Frontal cortex (tissue), 3 donors: ENCODE measurements at regions not wholly inside any gene's neighbourhood (a gene's known extent, or its start where the extent isn't known, plus 50 kb on each side); places are given as distances from the start of the nearest gene placed in this dataset.
A peak's percentile ranks its signal among the peaks of the same experiment; 100 is the strongest.

Experiments
- DNase-seq, 2 donors: peaks; one replicate each; pipeline ENCODE4 v3.0.0; 2012; ENCODE audit warnings: low spot score in 2 of 2
- FAIRE-seq: peaks from 2 replicates; lab custom pipeline; 2012; peaks lifted over from hg19 to GRCh38; lab: Jason Lieb, UNC
- donor health status: control.
- donor health status: control.
- donor health status: control.

DNA sequence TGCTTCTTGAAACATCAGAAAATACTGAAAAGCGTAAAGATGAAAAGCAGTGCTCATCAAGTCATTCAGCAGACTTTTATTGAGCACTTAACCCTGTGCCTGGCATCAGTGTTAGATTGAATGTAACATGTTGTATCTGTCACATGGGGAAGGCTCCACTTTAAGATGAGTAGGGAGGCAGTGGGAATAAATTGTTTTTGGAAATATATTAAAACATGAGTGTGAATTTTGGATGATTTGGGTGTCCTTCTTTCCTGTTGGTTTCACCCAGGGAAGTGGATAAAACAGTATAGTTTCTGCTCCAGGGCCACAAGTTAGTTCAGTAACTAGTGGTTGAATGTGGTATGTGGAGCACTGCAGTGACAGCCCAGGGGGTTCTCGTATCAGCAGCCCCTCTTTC is 301.4 kb upstream of the TPM1 start:
- FAIRE-seq, result no peak
- DNase-seq, result no peak

DNA sequence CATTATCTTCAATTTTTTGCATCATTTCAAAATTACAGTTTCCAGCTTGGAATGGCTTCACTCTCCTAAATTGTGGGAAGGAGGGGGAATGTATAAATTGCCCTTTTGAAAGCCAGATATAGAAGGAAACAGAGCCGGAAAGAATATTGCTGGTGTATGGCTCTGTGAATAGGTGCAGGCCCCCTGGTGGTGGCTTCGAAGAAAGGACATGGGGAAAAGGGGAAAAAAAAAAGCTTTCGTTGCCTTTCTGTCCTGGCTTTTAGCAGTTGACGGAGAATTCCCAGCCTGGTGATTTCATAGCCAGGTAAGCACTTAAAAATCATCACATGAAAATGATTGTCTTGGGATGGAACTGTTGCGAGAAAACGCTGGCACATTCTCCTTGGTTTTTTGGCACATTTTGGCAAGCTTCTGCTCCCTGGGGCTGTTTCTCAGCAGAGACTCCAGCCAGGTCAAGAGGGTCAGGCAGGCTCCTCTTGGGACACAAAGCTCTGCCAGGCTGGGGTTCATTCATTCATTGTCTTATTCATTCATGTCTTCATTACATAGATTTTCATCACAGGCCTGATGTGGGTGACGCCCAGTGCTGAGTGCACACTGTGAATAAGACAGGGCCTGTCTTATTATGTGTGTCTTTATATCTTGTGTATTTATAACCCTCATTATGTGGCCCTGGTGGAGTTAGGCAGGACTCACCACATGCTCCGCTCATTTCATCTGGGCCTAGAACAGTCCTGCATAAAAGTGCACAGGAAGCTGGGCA is 300.0 kb upstream of the TPM1 start:
- no peak for FAIRE-seq
- peak in 1 of 2 donors; percentile 48 for DNase-seq

DNA sequence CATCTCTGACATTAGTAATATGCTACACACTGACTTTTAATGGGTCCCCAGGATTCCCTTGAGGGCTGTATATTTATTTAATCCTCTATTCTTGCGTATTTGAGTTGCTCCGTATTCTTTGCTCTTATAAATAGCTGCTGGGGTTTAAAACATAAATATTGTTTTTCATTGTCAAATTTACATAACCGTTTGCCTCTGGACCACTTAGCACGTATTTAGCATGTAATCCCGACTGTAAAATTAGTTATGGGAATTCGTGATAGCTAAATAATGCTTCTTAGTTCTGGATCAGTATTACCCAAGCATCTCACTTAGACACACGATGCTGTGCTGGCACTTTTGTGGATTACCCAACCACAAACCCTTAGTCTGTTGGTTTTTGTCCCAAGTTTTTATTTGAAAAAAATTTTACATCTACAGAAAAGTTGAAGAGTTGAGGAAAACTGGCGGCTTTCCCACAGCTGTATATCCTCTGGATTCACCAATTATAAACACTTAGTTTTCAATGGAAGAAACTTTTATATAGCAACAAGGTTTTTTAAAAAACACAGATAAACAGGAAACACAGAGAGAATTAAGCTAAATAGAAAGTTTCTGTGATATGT is 296.8 kb upstream of the TPM1 start:
- no peak for DNase-seq
- no peak for FAIRE-seq

DNA sequence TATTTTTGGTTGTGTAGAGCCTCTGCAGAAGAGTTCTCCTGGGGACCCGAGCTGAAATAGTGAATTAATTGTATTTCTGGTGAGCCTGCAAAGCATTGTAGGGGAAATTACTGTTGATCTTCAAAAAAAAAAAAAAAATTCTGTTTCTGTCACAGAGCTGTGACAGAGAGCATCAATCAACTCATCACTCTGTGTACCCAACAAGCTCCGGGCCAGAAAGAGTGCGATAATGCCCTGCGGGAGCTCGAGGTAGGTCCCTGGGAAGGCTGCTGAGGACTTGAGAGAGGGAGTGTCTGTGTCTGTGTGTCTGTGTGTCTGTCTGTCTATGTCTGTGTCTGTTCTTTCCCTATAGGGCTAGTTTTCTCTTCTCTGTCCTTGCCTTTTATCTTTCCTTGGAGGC is 294.4 kb upstream of the TPM1 start:
- DNase-seq (no peak), FAIRE-seq (no peak)

DNA sequence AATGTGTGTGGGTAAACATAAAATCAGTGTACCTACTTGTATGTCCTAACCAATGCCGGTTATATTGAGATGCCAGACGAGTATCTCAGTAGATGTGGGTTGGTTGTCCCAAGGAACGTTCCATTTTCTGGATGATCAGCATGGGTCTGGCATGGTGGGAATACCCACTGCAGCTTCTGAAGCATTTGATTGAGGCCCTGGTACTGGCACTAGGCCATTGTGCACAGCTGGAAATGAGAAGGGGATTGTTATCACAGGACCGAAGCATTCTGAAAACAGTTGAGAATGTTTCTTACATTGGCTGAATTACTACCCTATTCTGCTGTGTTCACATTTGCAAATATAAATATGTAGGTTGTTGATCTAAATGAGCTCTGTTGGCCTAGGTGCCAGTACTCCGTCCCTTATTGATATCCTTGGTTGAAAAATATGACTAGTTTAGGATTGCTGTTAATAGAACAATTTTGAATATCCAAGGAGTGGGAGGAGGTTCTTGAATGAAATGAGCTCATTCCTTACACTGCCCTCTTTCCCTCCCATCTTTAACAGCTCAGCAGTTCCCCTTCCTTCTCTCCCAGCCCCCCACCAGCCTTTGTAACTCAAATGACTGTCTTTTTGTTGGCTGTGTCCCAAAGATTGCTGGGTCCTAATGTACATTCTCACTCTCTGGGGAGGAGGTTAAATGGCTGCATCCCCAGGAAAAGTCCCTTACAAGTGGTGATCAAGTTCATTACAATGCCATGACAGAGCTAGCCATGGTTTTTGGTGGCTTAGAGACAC is 293.3 kb upstream of the TPM1 start:
- DNase-seq (no peak), FAIRE-seq (no peak)

DNA sequence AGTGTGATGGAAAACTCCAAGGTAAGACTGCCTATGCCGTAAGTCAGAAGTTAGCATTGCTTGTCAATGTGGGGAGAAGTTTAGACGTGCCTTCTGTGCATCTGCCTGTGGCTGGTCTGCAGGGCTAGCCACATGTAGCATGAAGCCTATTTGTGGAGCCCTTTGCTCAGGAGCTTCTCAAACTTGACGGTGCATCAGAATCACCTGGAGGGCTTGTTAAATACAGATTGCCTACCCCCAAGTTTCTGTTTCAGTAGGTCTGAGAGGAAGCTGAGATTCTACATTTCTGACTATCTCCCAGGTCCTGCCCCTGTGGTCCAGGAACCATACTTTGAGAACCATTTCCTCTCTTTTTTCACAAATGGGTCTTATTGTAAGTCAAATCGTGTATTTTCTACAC is 292.1 kb upstream of the TPM1 start:
- FAIRE-seq, result no peak
- no peak for DNase-seq

DNA sequence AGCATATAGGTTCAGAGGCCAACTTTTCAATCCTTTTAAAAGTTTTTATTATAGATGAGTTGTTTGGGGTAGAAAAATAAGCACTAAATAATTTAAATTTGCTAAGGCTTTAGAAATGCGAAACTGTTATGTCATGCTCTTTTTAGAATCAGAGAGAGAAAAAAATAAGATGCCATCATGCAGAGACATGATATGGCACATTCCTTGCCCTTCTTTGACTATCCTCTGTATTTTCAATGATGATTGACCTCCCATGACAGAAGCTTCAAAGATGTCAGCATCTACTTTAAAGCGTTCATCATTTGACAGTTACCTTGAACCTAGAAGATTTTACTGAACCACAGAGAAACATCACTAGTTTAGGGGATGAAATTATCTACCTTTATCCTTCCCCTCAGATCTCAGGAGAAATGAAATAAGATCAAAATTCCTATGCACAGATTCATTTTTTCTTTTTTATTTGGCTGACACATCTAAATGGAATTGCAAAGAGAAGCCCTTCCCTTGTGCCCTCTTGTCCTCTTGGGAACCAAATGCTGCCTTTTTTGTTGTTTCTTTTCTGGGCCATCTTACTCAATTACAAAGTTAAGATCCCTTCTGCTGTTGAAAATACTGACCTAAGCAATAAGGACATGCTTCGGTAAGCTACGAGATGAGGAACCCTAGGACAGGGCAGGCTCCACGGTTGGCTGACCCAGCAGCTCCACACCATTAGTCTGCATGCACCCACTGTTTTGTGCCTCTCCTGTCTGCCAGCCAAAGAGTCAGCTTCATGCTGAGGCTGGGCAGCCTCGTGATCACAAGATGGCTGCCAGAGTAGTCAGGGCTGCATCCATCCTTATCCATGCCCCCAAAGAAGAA is 289.7 kb upstream of the TPM1 start:
- DNase-seq, result no peak
- no peak for FAIRE-seq

DNA sequence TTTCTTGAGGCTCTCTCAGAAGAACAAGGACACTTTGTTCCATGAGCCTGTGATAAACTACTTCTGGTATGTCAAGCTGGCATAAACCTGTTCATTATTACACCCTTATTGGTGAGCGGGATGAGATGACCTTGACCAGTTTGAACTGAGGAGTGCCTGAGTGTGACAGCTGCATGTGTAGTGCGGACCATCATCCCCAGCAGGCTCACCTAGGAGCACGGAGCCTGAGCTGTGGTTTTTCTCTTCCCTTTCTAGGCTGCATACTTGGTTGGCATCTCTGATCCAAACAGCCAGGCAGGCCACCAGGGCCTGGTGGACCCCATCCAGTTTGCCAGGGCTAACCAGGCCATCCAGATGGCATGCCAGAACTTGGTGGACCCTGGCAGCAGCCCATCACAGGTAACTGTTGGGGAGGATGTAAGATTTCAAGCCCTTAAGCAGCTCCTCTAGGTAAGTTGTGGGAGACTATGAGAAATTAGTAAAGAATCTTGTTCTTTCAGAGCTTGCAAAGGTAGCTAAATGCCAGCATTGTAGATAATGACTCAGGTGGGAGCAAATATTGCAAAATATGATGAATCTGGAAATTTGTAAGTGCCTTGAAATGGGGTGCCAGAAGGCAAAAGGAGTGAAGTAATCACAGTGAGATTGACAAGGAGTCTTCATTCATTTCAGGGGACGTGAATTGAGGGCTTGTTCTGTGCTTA is 288.9 kb upstream of the TPM1 start:
- DNase-seq, result no peak
- no peak for FAIRE-seq

DNA sequence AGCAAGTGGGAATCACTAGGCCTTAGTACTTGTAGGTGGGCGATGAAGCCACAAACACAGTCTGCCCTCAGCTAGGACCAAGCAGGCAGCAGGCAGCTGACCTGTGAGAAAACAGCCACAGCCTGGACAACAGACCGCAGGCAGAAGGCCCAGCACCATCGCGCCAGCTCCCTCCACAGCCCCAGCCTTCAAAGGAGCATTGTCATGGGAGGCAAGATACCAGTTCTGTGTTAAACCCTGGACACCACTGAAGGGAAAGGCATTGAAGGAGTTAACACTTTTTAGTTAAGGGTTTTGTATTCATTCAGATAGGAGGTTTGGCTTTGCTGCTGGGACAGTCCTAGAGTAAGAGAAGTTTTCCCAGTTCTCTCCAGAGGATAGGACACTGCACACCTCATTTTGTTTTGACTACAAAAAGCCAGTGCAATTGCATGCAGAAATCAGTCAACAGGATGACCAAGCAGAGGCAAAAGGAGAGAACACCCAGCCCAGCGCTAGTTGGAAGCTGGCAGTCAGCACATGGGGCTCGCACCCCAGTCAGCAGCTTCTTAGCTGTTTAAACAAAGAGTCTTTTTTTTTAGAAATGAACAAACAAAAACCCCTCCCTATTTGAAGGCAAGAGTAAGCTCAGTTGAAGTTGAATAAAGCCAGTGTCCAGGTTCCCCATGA is 286.1 kb upstream of the TPM1 start:
- DNase-seq (no peak), FAIRE-seq (no peak)

DNA sequence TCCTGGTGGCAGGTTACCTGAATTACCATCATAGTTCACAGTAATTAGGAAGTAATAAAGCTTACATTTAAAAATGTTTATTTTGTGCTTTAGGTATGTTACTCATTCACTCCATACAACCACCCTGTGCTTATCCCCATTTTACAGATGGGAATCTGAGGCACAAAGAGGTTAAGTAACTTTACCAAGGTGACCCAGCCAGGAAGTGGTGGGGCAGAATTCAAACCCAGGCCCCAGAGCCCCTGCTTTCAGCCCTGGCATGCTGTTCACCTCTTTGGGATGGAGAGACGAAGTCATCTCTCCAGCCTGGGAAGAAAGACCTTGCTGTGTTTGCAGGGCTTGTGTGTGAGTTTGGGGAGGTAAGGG is 285.6 kb upstream of the TPM1 start:
- no peak for FAIRE-seq
- no peak for DNase-seq

DNA sequence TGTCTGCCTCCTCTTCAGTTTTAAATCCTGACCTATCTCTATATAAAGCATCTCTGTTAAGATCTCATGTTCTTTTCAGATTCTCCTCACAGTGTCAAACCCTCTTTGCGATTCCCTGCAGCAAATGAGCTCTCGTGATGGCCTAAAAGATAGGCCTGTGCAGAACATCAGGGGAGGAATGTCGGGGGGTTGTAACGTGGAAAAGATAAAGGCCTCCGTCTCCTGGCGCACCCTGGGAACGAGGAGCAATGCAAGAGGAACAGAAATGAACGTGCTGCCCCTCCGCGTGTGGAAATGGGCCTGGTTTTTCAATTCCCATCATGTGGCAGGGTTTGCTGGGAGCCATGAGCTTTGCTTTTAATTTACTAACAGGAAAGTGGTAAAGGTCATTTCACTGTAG is 285.0 kb upstream of the TPM1 start:
- FAIRE-seq (no peak), DNase-seq (no peak)

DNA sequence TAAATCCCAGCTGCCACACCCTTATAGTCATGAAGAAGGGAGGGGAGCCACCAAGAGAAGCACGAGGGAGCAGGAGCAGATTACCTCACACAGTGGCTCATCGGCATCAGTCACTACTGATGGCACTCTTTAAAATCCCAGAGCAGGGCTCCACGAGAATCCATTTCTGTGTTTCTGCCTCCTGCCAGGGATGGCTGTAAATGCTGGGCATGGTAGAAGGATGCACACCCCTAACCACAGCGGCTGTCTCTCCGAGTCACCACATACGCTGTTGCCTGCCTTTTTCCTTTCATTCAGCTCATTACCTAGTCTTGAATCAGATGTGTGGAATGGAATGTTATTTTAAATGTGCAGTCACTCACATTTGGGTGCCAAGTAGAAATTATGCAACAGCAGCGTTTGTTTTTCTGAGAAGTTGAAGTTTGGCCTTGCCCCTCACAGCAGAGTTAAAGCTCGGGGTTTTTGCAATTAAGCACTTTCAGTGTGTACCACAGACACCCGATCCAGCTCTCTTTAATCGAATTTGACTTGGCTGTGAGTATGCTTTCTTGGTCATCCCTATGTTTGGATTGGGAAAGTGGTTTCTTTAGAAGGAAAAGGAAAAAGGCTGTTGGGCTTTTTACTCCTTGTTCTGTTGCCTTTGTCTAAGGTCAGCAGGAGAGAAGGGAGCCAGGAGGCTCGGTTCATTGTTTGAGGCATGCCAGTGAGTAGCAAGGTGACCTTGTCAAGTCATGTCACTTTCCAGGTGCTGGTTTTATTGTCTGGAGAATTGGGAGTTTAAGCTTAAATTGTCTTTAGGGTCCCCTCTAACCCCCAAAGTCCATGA is 284.2 kb upstream of the TPM1 start:
- DNase-seq (no peak), FAIRE-seq (no peak)

DNA sequence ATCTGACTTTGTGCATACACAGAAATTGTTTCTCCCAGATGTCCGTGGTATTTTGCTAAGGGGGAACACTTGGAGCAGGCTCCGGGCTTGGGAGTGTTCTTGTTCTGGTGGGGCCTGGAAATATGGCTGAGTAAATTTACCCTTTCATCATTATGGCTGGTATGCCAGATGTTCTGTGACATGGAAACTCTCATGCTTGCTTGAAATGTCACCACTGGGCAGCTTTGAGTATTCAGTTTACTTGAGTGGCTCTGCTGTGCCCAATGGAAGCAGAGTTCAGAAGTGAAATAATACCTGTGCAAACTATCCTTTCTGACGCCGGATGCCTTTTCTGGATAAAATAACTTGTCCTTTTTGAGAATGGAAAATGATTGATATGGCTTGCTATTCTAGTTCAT is 283.6 kb upstream of the TPM1 start:
- DNase-seq (no peak), FAIRE-seq (no peak)

DNA sequence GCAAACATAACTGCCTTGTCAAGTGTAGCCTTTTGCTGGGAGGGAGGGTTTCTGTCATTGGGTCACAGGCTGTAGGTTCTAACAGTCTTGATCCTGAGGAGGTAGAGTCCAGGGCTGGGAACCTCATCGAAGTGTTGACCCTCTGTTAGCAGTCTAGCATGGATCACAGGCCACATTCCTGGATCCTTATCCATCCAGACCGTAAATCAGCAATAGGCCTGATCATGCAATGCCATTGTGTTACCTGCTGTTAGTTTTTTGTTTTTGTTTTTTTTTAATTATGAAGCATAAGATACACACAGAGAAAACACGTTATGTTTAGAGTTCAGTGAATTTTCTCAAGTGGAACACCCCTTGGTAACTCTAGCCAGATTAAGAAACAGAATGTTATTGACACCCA is 282.0 kb upstream of the TPM1 start:
- no peak for FAIRE-seq
- DNase-seq, result no peak

DNA sequence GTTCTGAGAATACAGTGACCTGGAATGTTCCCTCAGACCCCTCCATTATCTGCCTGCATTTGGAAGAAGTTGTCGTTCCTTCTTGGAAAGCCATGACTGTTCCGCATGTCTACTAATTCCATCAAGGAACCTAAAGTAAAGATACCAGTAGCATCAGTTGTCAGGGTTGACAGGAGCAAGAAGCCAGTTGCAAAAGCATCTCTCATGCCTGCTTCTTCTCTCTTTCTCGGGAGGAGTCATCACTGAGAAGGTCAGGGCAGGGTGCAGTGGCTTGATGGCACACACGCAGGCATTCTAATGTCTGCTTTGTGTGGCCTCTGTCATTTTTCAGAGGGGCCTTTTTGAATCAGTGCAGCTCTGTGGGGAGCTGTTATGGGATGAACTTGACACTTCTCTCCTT is 276.6 kb upstream of the TPM1 start:
- DNase-seq, result no peak
- no peak for FAIRE-seq

DNA sequence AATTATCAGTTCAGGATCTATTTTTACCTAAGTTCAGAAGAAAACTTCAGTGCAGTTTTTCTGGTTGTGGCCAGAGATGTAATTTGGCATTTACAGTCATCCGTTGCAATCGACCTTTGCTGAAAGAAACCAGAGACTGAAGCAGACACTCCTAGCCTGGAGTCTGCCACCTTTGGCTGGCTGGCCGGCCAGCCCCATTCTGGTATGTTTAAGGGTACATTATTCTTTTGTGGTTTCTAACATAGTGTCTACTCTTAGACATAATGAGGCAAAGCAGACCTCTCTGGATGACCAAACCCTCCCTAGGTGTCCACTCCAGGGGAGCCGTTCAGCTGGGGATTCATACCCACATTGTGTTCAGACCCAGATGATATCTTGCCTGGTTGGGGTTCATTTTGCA is 275.9 kb upstream of the TPM1 start:
- FAIRE-seq, result no peak
- no peak for DNase-seq

DNA sequence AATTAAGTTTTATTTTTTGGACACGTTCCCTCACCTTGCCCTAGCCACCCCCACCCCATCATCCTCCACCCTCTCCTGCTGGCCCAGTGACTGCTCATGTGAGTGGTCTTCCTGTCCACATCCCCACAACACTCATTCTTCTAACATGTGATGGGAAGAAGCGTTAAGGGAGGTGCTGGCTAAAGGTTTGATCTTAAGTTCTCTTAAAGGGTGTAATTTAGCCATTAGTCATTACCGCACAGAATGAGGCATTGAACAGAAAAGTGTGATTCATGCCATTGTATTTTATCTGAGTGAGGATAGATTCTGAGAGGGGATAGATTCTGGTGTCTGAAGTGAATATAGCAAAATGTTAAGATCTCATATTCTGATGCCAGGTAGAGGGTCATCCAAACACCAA is 272.9 kb upstream of the TPM1 start:
- FAIRE-seq (no peak), DNase-seq (no peak)

DNA sequence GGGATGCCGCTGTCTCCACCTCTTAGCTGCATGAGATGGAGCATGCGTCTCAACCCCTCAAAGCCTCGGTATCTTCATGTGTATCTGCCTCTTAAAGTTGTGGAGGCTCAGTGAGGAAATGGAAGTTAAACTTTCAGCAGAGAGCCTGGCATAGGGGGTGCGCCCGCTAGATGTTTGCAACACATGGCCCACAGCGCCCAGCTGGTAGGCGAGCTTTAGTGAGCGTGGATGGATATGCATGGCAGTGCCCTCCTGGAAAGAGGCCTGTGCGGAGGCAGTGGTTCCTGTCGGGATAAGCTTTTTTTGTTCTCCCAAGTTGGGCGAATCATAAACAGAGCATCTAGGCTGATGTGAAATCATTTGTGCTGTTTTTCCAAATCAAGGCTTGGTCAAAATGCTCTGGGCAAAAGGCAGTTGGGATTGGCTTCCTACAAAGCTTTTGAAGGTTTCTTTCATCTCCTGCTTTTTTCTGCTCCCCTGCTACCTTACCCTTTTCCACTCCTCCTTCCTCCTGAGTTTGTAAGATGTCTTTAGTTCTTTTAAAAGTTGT is 272.4 kb upstream of the TPM1 start:
- FAIRE-seq, result no peak
- DNase-seq, result no peak
